Limb (tissue), 2 donors: ENCODE measurements at regions not wholly inside any gene's neighbourhood (a gene's known extent, or its start where the extent isn't known, plus 50 kb on each side); places are given as distances from the start of the nearest gene placed in this dataset.

Experiments used
- DNase-seq, 2 donors: peaks; one replicate each; pipeline ENCODE4 v3.0.0-alpha.2; 2016; ENCODE audit errors: extremely low spot score in 2 of 2

- no peak for DNase-seq
Observed at GRCh38 chr2:163281717-163282116, 443.1 kb upstream of the KCNH7 start.

GRCh38 chr2:163269374-163270021 lies 430.9 kb upstream of the KCNH7 start:
- DNase-seq, result no peak

- no peak for DNase-seq
Observed at GRCh38 chr2:163266772-163267171, 428.2 kb upstream of the KCNH7 start.

GRCh38 chr2:163265562-163265961 lies 427.0 kb upstream of the KCNH7 start:
- no peak for DNase-seq

GRCh38 chr2:163264341-163264740 lies 425.8 kb upstream of the KCNH7 start:
- DNase-seq, result peak in 1 of 2 donors; percentile 15

GRCh38 chr2:163259489-163259888 lies 420.9 kb upstream of the KCNH7 start:
- no peak for DNase-seq

- no peak for DNase-seq
Observed at GRCh38 chr2:163255086-163255485, 416.5 kb upstream of the KCNH7 start.

- peak in 1 of 2 donors; percentile 5 for DNase-seq
Observed at GRCh38 chr2:163253621-163254285, 415.2 kb upstream of the KCNH7 start.

GRCh38 chr2:163252199-163252598 lies 413.6 kb upstream of the KCNH7 start:
- DNase-seq, result no peak

GRCh38 chr2:163248376-163249253 lies 410.0 kb upstream of the KCNH7 start:
- no peak for DNase-seq

- no peak for DNase-seq
Observed at GRCh38 chr2:163247847-163248220, 409.3 kb upstream of the KCNH7 start.

GRCh38 chr2:163247156-163247846 lies 408.7 kb upstream of the KCNH7 start:
- no peak for DNase-seq

GRCh38 chr2:163246135-163246534 lies 407.6 kb upstream of the KCNH7 start:
- no peak for DNase-seq

- no peak for DNase-seq
Observed at GRCh38 chr2:163236553-163236952, 398.0 kb upstream of the KCNH7 start.

- no peak for DNase-seq
Observed at GRCh38 chr2:163231666-163232065, 393.1 kb upstream of the KCNH7 start.

GRCh38 chr2:163213661-163214081 lies 375.1 kb upstream of the KCNH7 start:
- no peak for DNase-seq

GRCh38 chr2:163210430-163210918 lies 371.9 kb upstream of the KCNH7 start:
- DNase-seq, result no peak

GRCh38 chr2:163207693-163208370 lies 369.3 kb upstream of the KCNH7 start:
- no peak for DNase-seq

GRCh38 chr2:163205589-163206254 lies 367.2 kb upstream of the KCNH7 start:
- no peak for DNase-seq

- no peak for DNase-seq
Observed at GRCh38 chr2:163200741-163201140, 362.2 kb upstream of the KCNH7 start.
